WI38 (cell line): ENCODE measurements at regions not wholly inside any gene's neighbourhood (a gene's known extent, or its start where the extent isn't known, plus 50 kb on each side); places are given as distances from the start of the nearest gene placed in this dataset.

Experiments
- H3K4me3 ChIP-seq: 2 replicates; pipeline ENCODE4 v1.5.1; 2011; ENCODE audit warnings: low read depth, mild to moderate bottlenecking, control low read depth, low read length
- CTCF ChIP-seq: IDR thresholded peaks from 2 replicates; pipeline ENCODE4 v1.5.1; 2012; ENCODE audit warnings: low read depth, mild to moderate bottlenecking, control low read depth, low read length

- TF ChIP-seq CTCF, result no peak
- no peak overlapping the region for H3K4me3 ChIP-seq
These were observed 190.6 kb downstream of the DHX35 start for GRCh38 chr20:39152742-39153141.

- no peak overlapping the region for H3K4me3 ChIP-seq
- TF ChIP-seq CTCF, result no peak
These were observed 190.0 kb downstream of the DHX35 start for GRCh38 chr20:39152126-39152525.

- no peak overlapping the region for H3K4me3 ChIP-seq
- no peak for TF ChIP-seq CTCF
These were observed 188.4 kb downstream of the DHX35 start for GRCh38 chr20:39150501-39150900.

GRCh38 chr20:39146394-39146793 is 184.2 kb downstream of the DHX35 start:
- no peak overlapping the region for H3K4me3 ChIP-seq
- no peak for TF ChIP-seq CTCF

GRCh38 chr20:39145921-39146320 is 183.8 kb downstream of the DHX35 start:
- TF ChIP-seq CTCF, result no peak

GRCh38 chr20:39144757-39145156 is 182.6 kb downstream of the DHX35 start:
- H3K4me3 ChIP-seq, result no peak overlapping the region
- TF ChIP-seq CTCF, result no peak

More at GRCh38 chr20:39145921-39146320, 183.8 kb downstream of the DHX35 start:
- H3K4me3 ChIP-seq, result no peak overlapping the region

GRCh38 chr20:39142407-39143096 is 180.4 kb downstream of the DHX35 start:
- TF ChIP-seq CTCF, result no peak
- H3K4me3 ChIP-seq, result no peak overlapping the region
